HCT116 (cell line): ENCODE measurements at regions not wholly inside any gene's neighbourhood (a gene's known extent, or its start where the extent isn't known, plus 50 kb on each side); places are given as distances from the start of the nearest gene placed in this dataset.

Source experiments
- ATAC-seq: fragments of 200-7000 bp; cut with Tn5 transposase; 2 replicates; pipeline ENCODE4 v1.9.1; 2020; ENCODE audit warnings: mild to moderate bottlenecking, moderate library complexity
- BruUV-seq: library from RNA; stranded (reverse); fragments of 400-500 nt; replicated peaks from 2 replicates; lab custom pipeline; 2021; lab: Mats Ljungman, UMichigan
- CTCF ChIA-PET: fragments of 300-600 bp; sonication (Branson Sonifier 250); formaldehyde crosslinking; loops from one replicate; lab custom pipeline; 2021; ENCODE audit warnings: antibody characterized with exemption; lab: Charles Lee
- POLR2A ChIA-PET: fragments of 300-600, 350-600 bp; sonication (Branson Sonifier 250); formaldehyde crosslinking; loops from one replicate; lab custom pipeline; 2021; ENCODE audit warnings: antibody characterized with exemption; lab: Charles Lee
- RAD21 ChIA-PET, 2 experiments: fragments of 300-600 bp; sonication (Branson Sonifier 250); formaldehyde crosslinking; loops; one replicate each; lab custom pipeline; 2023; ENCODE audit warnings: low total read pairs in 2 of 2; ENCODE audit not compliant: uncharacterized antibody in 2 of 2, unreplicated experiment in 2 of 2, low non-redundant PET in 1 of 2; lab: Charles Lee
- DNase-seq: peaks from one replicate; pipeline ENCODE4 v3.0.0-alpha.2; 2010; ENCODE audit warnings: low read depth, low spot score
- H2AFZ ChIP-seq: fragments of 200-600 bp; shearing (Covaris generic), sonication (generic); 2 replicates; pipeline ENCODE4 v1.6.1; 2017; ENCODE audit warnings: low read depth, mixed run types, mixed read lengths, antibody characterized with exemption, low read length; ENCODE audit not compliant: poor library complexity, severe bottlenecking
- H3K27ac ChIP-seq: 2 replicates; pipeline ENCODE4 v1.5.1; 2012; ENCODE audit warnings: low read depth, low read length
- H3K27me3 ChIP-seq: fragments of 200-600 bp; sonication (generic); 2 replicates; pipeline ENCODE4 v1.6.1; 2016; ENCODE audit warnings: mixed run types, low read length, mixed read lengths; ENCODE audit not compliant: insufficient read depth
- H3K36me3 ChIP-seq, 2 experiments: fragments of 200-500 bp in 1 of 2; fragments of 200-600 bp in 1 of 2; sonication (Bioruptor generic) in 1 of 2; sonication (generic) in 1 of 2; 2 replicates each; pipeline versions ENCODE4 v1.5.1 to v1.6.1; 2014 to 2016; ENCODE audit warnings: low read length in 2 of 2, inconsistent platforms in 1 of 2, mixed read lengths in 1 of 2, mixed run types in 1 of 2; ENCODE audit not compliant: insufficient read depth in 2 of 2, control insufficient read depth in 1 of 2
- H3K4me1 ChIP-seq, 2 experiments: fragments of 200-600 bp in 1 of 2; sonication (generic) in 1 of 2; 2 replicates each; pipeline versions ENCODE4 v1.5.1 to v1.6.1; 2012 to 2017; ENCODE audit warnings: low read length in 2 of 2, inconsistent platforms in 1 of 2, mild to moderate bottlenecking in 1 of 2, mixed read lengths in 1 of 2, mixed run types in 1 of 2, moderate library complexity in 1 of 2; ENCODE audit not compliant: insufficient read depth in 2 of 2, control insufficient read depth in 1 of 2
- H3K4me2 ChIP-seq: fragments of 200-600 bp; sonication (generic); 2 replicates; pipeline ENCODE4 v1.6.1; 2017; ENCODE audit warnings: mixed run types, low read length, mixed read lengths
- H3K4me3 ChIP-seq, 2 experiments: fragments of 200-600 bp in 1 of 2; sonication (generic) in 1 of 2; replicated peaks in 1 of 2; 2 replicates each; pipeline ENCODE4 v1.5.1; 2011 to 2016; ENCODE audit warnings: low read length in 2 of 2, control low read depth in 1 of 2, low read depth in 1 of 2, mild to moderate bottlenecking in 1 of 2, mixed read lengths in 1 of 2, mixed run types in 1 of 2
- H3K79me2 ChIP-seq: fragments of 200-600 bp; sonication (generic); 2 replicates; pipeline ENCODE4 v1.6.1; 2017; ENCODE audit warnings: mild to moderate bottlenecking, mixed run types, low read length, moderate library complexity, mixed read lengths; ENCODE audit not compliant: insufficient read depth
- H3K9ac ChIP-seq: fragments of 200-600 bp; sonication (generic); 2 replicates; pipeline ENCODE4 v1.6.1; 2016; ENCODE audit warnings: low read length, mixed read lengths
- H3K9me2 ChIP-seq: fragments of 200-600 bp; sonication (generic), shearing (Covaris generic); 2 replicates; pipeline ENCODE4 v1.6.1; 2017; ENCODE audit warnings: mixed run types, mild to moderate bottlenecking, moderate library complexity; ENCODE audit not compliant: insufficient read depth
- H3K9me3 ChIP-seq, 2 experiments: fragments of 200-500 bp in 1 of 2; fragments of 200-600 bp in 1 of 2; sonication (Bioruptor generic) in 1 of 2; sonication (generic) in 1 of 2; 2 replicates each; pipeline ENCODE4 v1.6.1; 2014 to 2017; ENCODE audit warnings: low read length in 2 of 2, mixed read lengths in 2 of 2, inconsistent platforms in 1 of 2, low read depth in 1 of 2, mild to moderate bottlenecking in 1 of 2, mixed run types in 1 of 2, moderate library complexity in 1 of 2; ENCODE audit not compliant: control insufficient read depth in 1 of 2, insufficient read depth in 1 of 2
- H4K20me1 ChIP-seq: fragments of 200-600 bp; sonication (generic), shearing (Covaris generic); 2 replicates; pipeline ENCODE4 v1.6.1; 2017; ENCODE audit warnings: mixed run types, mild to moderate bottlenecking, moderate library complexity; ENCODE audit not compliant: insufficient read depth
- CBX3 ChIP-seq: IDR thresholded peaks from 2 replicates; pipeline ENCODE4 v1.6.1; 2012; ENCODE audit warnings: low read depth
- CEBPB ChIP-seq: IDR thresholded peaks from 2 replicates; pipeline ENCODE4 v1.6.1; 2012; ENCODE audit warnings: low read depth
- EZH2phosphoT487 ChIP-seq: fragments of 200-600 bp; IDR thresholded peaks from 2 replicates; pipeline ENCODE4 v1.6.1; 2018; ENCODE audit warnings: antibody characterized with exemption, borderline replicate concordance
- POLR2AphosphoS5 ChIP-seq: IDR thresholded peaks from 2 replicates; pipeline ENCODE4 v1.6.1; 2011; ENCODE audit warnings: mild to moderate bottlenecking, low read depth, low read length, moderate library complexity
- RAD21 ChIP-seq: IDR thresholded peaks from 2 replicates; pipeline ENCODE4 v1.6.1; 2012; ENCODE audit warnings: low read depth, mild to moderate bottlenecking
- ZFX ChIP-seq: fragments of 450-650 bp; IDR thresholded peaks from 2 replicates; pipeline ENCODE4 v1.6.1; 2017
- intact Hi-C: fragments of 100-400 bp; cut with micrococcal nuclease; formaldehyde crosslinking; loops from 2 replicates; pipeline ENCODE4 v1.10.0; 2022
- TF ChIP-seq, protein P1 (sequence below): IDR thresholded peaks from 2 replicates; pipeline ENCODE4 v1.6.1; 2012

DNA sequence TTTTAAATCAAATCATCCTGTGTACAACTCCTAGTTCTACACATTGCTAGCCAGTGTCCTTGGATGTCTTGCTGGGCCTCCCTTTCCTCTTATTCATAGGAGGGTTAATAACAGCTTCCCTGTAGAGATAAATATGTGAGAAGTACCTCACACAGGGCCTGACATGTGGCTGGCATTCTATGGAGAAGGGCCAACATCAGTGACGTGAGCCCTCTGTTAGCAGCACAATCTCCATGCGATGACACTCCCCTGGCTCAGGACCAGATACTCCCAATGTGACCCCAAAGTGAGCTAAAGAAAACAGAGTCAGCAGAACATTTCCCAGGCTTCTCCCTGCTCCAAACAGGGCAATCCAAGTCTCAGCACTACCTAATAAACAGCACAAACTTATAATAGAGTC lies 818.4 kb downstream of the DIAPH3 start:
- no peak overlapping the region for H3K27ac ChIP-seq
- DNase-seq, result no peak
- H3K4me1 ChIP-seq, result no peaks in the 10 kb centered on the region
- TF ChIP-seq EZH2phosphoT487 (no peak), RAD21 (no peak)
- TF ChIP-seq, protein P1, sequence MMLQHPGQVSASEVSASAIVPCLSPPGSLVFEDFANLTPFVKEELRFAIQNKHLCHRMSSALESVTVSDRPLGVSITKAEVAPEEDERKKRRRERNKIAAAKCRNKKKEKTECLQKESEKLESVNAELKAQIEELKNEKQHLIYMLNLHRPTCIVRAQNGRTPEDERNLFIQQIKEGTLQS, result no peak
- TF ChIP-seq, all 23 proteins: peak for 0
- Histone ChIP-seq H4K20me1 (no peaks in the 10 kb centered on the region), H3K36me3 (no peaks in the 10 kb centered on the region), H3K9me2 (no peaks in the 10 kb centered on the region), H3K27me3 (no peaks in the 10 kb centered on the region), H3K4me3 (no peak overlapping the region), H3K9ac (no peak overlapping the region), H3K79me2 (no peaks in the 10 kb centered on the region), H2AFZ (no peak overlapping the region), H3K9me3 (peaks cover 0 to 3% of the 10 kb centered on the region in 2 experiments; a peak in 1 of 4 replicates), H3K4me2 (no peak overlapping the region)
- ChIA-PET RAD21 (no interaction called here), CTCF (no interaction called here), POLR2A (no interaction called here)
- ATAC-seq, result no peak
- intact Hi-C loops, result no loop called here
- BruUV-seq, result no TSS peak

DNA sequence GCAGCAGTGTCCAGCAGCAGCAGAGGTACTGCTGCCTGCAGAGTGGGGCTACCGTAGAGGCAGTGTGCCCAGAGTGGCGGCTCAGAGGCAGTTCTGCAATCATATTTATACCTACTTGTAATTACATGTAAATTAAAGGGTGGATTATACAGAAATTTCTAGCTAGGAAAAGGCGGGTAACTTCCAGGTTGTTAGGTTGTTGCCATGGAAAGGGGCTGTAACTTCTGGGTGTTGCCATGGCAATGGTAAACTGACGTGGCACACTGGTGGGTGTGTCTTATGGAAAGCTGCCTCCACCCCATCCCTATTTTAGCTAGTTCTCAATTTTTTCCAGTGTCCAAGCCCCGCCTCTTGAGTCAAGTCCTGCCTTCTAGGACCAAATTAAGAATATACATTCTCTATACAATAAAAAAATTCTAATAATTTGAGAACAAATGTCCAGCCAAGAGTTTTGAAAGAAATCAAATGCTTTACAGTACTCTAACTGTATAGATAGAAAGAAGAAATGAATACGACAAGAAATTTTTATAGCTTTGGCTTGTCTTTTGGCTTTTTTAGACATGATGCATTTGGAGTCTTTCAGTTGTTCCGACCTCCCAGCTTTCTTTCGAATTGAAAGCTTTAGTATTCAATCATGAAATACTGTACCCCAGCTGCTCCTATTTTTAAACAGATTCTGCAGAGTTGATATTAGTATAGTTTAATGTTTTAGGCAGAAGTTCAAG lies 816.6 kb downstream of the DIAPH3 start:
- TF ChIP-seq ZFX (no peak), RAD21 (no peak), POLR2AphosphoS5 (no peak), CEBPB (no peak), EZH2phosphoT487 (no peak), CBX3 (no peak)
- CTCF ChIA-PET, result no interaction called here
- POLR2A ChIA-PET, result no interaction called here

More for the DNA sequence above, 816.6 kb downstream of the DIAPH3 start:
- no TSS peak for BruUV-seq
- no peak for ATAC-seq
- no peak overlapping the region for H3K4me3 ChIP-seq
- H3K27me3 ChIP-seq, result no peaks in the 10 kb centered on the region
- H3K4me1 ChIP-seq, result no peaks in the 10 kb centered on the region
- H3K4me2 ChIP-seq, result no peak overlapping the region
- H3K27ac ChIP-seq, result no peak overlapping the region
- no peaks in the 10 kb centered on the region for H4K20me1 ChIP-seq
- RAD21 ChIA-PET, result no interaction called here
- H2AFZ ChIP-seq, result no peak overlapping the region
- H3K9me3 ChIP-seq, result no peaks in the 10 kb centered on the region
- intact Hi-C loops, result no loop called here
- no peaks in the 10 kb centered on the region for H3K9me2 ChIP-seq
- DNase-seq, result no peak
- no peaks in the 10 kb centered on the region for H3K36me3 ChIP-seq
- H3K79me2 ChIP-seq, result no peaks in the 10 kb centered on the region
- H3K9ac ChIP-seq, result no peak overlapping the region
